ENCODE measurements at regions not wholly inside any gene's neighbourhood (a gene's known extent, or its start where the extent isn't known, plus 50 kb on each side); places are given as distances from the start of the nearest gene placed in this dataset.

GRCh38 chr12:125377093-125377492, 311.9 kb downstream of the AACS start:
- TF ChIP-seq MXI1 (conservative IDR thresholded peaks at IDR 0.05; ENCODE audit: poor library complexity, severe bottlenecking) (no peak), EP300 (conservative IDR thresholded peaks at IDR 0.05; ENCODE audit: poor library complexity, severe bottlenecking) (no peak), POLR2AphosphoS5 (IDR thresholded peaks at IDR 0.05) (no peak), EZH2 (IDR thresholded peaks at IDR 0.05; ENCODE audit: borderline replicate concordance, insufficient read depth, low read length, poor library complexity, severe bottlenecking) (no peak), TAF1 (IDR thresholded peaks at IDR 0.05; ENCODE audit: low read depth) (no peak), RAD21 (conservative IDR thresholded peaks at IDR 0.05) (no peak), SMC3 (conservative IDR thresholded peaks at IDR 0.05; ENCODE audit: poor library complexity) (no peak)
- TF ChIP-seq, protein P1, sequence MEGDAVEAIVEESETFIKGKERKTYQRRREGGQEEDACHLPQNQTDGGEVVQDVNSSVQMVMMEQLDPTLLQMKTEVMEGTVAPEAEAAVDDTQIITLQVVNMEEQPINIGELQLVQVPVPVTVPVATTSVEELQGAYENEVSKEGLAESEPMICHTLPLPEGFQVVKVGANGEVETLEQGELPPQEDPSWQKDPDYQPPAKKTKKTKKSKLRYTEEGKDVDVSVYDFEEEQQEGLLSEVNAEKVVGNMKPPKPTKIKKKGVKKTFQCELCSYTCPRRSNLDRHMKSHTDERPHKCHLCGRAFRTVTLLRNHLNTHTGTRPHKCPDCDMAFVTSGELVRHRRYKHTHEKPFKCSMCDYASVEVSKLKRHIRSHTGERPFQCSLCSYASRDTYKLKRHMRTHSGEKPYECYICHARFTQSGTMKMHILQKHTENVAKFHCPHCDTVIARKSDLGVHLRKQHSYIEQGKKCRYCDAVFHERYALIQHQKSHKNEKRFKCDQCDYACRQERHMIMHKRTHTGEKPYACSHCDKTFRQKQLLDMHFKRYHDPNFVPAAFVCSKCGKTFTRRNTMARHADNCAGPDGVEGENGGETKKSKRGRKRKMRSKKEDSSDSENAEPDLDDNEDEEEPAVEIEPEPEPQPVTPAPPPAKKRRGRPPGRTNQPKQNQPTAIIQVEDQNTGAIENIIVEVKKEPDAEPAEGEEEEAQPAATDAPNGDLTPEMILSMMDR (IDR thresholded peaks at IDR 0.05; ENCODE audit: poor library complexity, severe bottlenecking): no peak
- TF ChIP-seq, protein P2, sequence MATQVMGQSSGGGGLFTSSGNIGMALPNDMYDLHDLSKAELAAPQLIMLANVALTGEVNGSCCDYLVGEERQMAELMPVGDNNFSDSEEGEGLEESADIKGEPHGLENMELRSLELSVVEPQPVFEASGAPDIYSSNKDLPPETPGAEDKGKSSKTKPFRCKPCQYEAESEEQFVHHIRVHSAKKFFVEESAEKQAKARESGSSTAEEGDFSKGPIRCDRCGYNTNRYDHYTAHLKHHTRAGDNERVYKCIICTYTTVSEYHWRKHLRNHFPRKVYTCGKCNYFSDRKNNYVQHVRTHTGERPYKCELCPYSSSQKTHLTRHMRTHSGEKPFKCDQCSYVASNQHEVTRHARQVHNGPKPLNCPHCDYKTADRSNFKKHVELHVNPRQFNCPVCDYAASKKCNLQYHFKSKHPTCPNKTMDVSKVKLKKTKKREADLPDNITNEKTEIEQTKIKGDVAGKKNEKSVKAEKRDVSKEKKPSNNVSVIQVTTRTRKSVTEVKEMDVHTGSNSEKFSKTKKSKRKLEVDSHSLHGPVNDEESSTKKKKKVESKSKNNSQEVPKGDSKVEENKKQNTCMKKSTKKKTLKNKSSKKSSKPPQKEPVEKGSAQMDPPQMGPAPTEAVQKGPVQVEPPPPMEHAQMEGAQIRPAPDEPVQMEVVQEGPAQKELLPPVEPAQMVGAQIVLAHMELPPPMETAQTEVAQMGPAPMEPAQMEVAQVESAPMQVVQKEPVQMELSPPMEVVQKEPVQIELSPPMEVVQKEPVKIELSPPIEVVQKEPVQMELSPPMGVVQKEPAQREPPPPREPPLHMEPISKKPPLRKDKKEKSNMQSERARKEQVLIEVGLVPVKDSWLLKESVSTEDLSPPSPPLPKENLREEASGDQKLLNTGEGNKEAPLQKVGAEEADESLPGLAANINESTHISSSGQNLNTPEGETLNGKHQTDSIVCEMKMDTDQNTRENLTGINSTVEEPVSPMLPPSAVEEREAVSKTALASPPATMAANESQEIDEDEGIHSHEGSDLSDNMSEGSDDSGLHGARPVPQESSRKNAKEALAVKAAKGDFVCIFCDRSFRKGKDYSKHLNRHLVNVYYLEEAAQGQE (IDR thresholded peaks at IDR 0.05; ENCODE audit: borderline replicate concordance): no peak
- Histone ChIP-seq H3K79me2 (replicated peaks; ENCODE audit: insufficient read depth, low read length) (no peaks in the 10 kb centered on the region), H4K20me1 (ENCODE audit: insufficient read depth) (no peaks in the 10 kb centered on the region), H3K4me3 (ENCODE audit: low read length) (no peak overlapping the region), H3F3A (ENCODE audit: insufficient read depth, low read length, poor library complexity, severe bottlenecking) (no peaks in the 10 kb centered on the region), H3K9me2 (ENCODE audit: insufficient read depth, low read length) (no peaks in the 10 kb centered on the region), H3K27me3 (ENCODE audit: insufficient read depth, low read depth, low read length) (no peaks in the 10 kb centered on the region), H3K36me3 (ENCODE audit: insufficient read depth, low read length) (no peaks in the 10 kb centered on the region), H3K4me2 (ENCODE audit: low read length) (no peak overlapping the region), H3K27ac (ENCODE audit: low read length) (no peak overlapping the region), H3K9me3 (ENCODE audit: low read length) (no peaks in the 10 kb centered on the region), H2AFZ (ENCODE audit: low read depth, low read length) (no peak overlapping the region), H3K9ac (ENCODE audit: low read length) (no peak overlapping the region)

- Histone ChIP-seq H3K9ac (ENCODE audit: low read length) (no peak overlapping the region), H3K4me3 (ENCODE audit: low read length) (no peak overlapping the region), H3K9me2 (ENCODE audit: insufficient read depth, low read length) (no peaks in the 10 kb centered on the region), H3K36me3 (ENCODE audit: insufficient read depth, low read length) (no peaks in the 10 kb centered on the region), H3F3A (ENCODE audit: insufficient read depth, low read length, poor library complexity, severe bottlenecking) (no peaks in the 10 kb centered on the region), H3K27ac (ENCODE audit: low read length) (no peak overlapping the region), H4K20me1 (ENCODE audit: insufficient read depth) (no peaks in the 10 kb centered on the region), H2AFZ (ENCODE audit: low read depth, low read length) (no peak overlapping the region), H3K4me2 (ENCODE audit: low read length) (no peak overlapping the region), H3K79me2 (replicated peaks; ENCODE audit: insufficient read depth, low read length) (no peaks in the 10 kb centered on the region), H3K9me3 (ENCODE audit: low read length) (no peaks in the 10 kb centered on the region), H3K27me3 (ENCODE audit: insufficient read depth, low read depth, low read length) (no peaks in the 10 kb centered on the region)
- no peak for TF ChIP-seq POLR2AphosphoS5 (IDR thresholded peaks at IDR 0.05)
Measured at GRCh38 chr12:125381373-125381772, 316.1 kb downstream of the AACS start.

DNA sequence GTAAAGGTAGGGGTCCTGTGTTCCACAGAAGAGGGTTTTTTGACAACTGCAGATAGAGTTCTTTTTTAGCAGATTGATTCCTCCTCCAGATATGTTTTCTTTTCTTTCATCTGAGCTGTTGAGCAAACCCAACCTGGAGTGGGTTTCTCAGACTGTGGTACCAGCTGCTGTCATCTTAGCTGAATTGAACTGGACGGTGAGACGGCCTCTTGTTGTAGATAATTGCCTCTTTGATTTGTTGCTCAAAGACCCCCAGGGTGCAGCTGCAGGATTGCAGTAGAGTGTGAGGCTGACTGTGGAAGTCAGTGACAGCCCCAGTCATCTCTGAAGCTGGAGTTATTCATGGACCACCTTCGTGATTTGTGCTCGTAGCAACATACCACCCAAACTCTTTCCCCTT, 317.7 kb downstream of the AACS start:
- Histone ChIP-seq H3K79me2 (replicated peaks; ENCODE audit: insufficient read depth, low read length) (no peaks in the 10 kb centered on the region), H3F3A (ENCODE audit: insufficient read depth, low read length, poor library complexity, severe bottlenecking) (no peaks in the 10 kb centered on the region), H3K36me3 (ENCODE audit: insufficient read depth, low read length) (no peaks in the 10 kb centered on the region), H3K9me2 (ENCODE audit: insufficient read depth, low read length) (no peaks in the 10 kb centered on the region), H2AFZ (ENCODE audit: low read depth, low read length) (no peak overlapping the region), H3K9ac (ENCODE audit: low read length) (no peak overlapping the region), H3K27me3 (ENCODE audit: insufficient read depth, low read depth, low read length) (no peaks in the 10 kb centered on the region), H3K4me2 (ENCODE audit: low read length) (no peak overlapping the region), H3K4me3 (ENCODE audit: low read length) (no peak overlapping the region), H3K9me3 (ENCODE audit: low read length) (no peaks in the 10 kb centered on the region), H3K27ac (ENCODE audit: low read length) (no peak overlapping the region), H4K20me1 (ENCODE audit: insufficient read depth) (no peaks in the 10 kb centered on the region)
- no peak for TF ChIP-seq MXI1 (conservative IDR thresholded peaks at IDR 0.05; ENCODE audit: poor library complexity, severe bottlenecking)
- peak; percentile 50 for TF ChIP-seq POLR2AphosphoS5 (IDR thresholded peaks at IDR 0.05)
